HG02588 (cell line): ENCODE measurements at regions not wholly inside any gene's neighbourhood (a gene's known extent, or its start where the extent isn't known, plus 50 kb on each side); places are given as distances from the start of the nearest gene placed in this dataset.
"Not testable (repeated sequence)": the region's sequence is repeated elsewhere in the genome, so short reads cannot be mapped to it uniquely, and the experiment has no call there.

Experiments
- ATAC-seq: cut with Tn5 transposase; IDR thresholded peaks from one replicate; pipeline ENCODE4 v1.9.1; 2021; ENCODE audit warnings: mild to moderate bottlenecking, moderate library complexity; ENCODE audit not compliant: unreplicated experiment

GRCh38 chr2:192412394-192412793, 217.7 kb upstream of the TMEFF2 start:
- ATAC-seq: no peak

- ATAC-seq: no peak
Observed at GRCh38 chr2:192411755-192412154, 217.0 kb upstream of the TMEFF2 start.

- no peak for ATAC-seq
Observed at GRCh38 chr2:192410319-192410718, 215.6 kb upstream of the TMEFF2 start.

GRCh38 chr2:192407692-192408091, 213.0 kb upstream of the TMEFF2 start:
- no peak for ATAC-seq

GRCh38 chr2:192398236-192398635, 203.5 kb upstream of the TMEFF2 start:
- ATAC-seq: no peak

GRCh38 chr2:192394605-192395004, 199.9 kb upstream of the TMEFF2 start:
- no peak for ATAC-seq

- no peak for ATAC-seq
Observed at GRCh38 chr2:192391041-192391440, 196.3 kb upstream of the TMEFF2 start.

GRCh38 chr2:192390401-192390800, 195.7 kb upstream of the TMEFF2 start:
- ATAC-seq: no peak

GRCh38 chr2:192384191-192384590, 189.5 kb upstream of the TMEFF2 start:
- not testable (repeated sequence) for ATAC-seq

GRCh38 chr2:192381082-192381481, 186.3 kb upstream of the TMEFF2 start:
- no peak for ATAC-seq

- ATAC-seq: no peak
Observed at GRCh38 chr2:192379736-192380135, 185.0 kb upstream of the TMEFF2 start.

- ATAC-seq: no peak
Observed at GRCh38 chr2:192377173-192377572, 182.4 kb upstream of the TMEFF2 start.

- no peak for ATAC-seq
Observed at GRCh38 chr2:192373754-192374153, 179.0 kb upstream of the TMEFF2 start.

- no peak for ATAC-seq
Observed at GRCh38 chr2:192373221-192373620, 178.5 kb upstream of the TMEFF2 start.

- ATAC-seq: no peak
Observed at GRCh38 chr2:192369969-192370368, 175.2 kb upstream of the TMEFF2 start.

GRCh38 chr2:192357217-192357616, 162.5 kb upstream of the TMEFF2 start:
- no peak for ATAC-seq

GRCh38 chr2:192354512-192355244, 159.9 kb upstream of the TMEFF2 start:
- ATAC-seq: no peak

- ATAC-seq: no peak
Observed at GRCh38 chr2:192347542-192347941, 152.8 kb upstream of the TMEFF2 start.

GRCh38 chr2:192345287-192345686, 150.6 kb upstream of the TMEFF2 start:
- no peak for ATAC-seq

- ATAC-seq: no peak
Observed at GRCh38 chr2:192333642-192334041, 138.9 kb upstream of the TMEFF2 start.

- no peak for ATAC-seq
Observed at GRCh38 chr2:192328297-192328696, 133.6 kb upstream of the TMEFF2 start.

GRCh38 chr2:192327576-192327975, 132.8 kb upstream of the TMEFF2 start:
- no peak for ATAC-seq

GRCh38 chr2:192315543-192315942, 120.8 kb upstream of the TMEFF2 start:
- no peak for ATAC-seq
